ENCODE measurements at regions not wholly inside any gene's neighbourhood (a gene's known extent, or its start where the extent isn't known, plus 50 kb on each side); places are given as distances from the start of the nearest gene placed in this dataset.

DNA sequence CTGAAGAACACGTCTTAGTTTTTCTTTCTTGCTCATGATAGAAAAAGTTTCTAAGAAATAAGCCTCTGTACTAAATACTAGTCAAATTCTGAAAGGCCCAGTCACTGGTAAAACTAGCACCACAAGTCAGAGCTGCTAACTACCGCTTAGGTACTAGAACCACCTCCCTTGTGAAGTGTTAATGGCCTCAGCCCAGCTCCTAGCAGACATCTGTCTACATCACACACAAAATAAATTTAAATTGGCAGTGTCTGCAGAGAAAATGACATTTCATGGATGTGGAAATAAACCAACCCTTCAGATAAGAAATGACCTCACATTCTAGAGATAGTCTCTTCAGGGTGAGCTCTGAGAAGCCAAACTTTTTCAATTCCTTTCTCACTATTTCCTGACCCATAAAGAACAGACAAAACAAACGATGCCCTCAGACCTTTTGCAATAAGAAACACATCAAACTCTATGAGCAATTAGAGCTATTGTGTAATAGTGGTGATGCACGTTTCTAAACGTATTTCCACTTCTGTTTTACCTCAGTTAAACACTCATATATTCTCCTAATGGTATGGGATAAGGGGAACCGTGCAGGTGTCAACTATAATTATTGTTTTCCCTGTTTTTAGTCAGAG is 70.3 kb upstream of the DSG1 start:
- DNase-seq (ENCODE audit: low spot score), result no peak

- DNase-seq (ENCODE audit: low spot score), result peak; percentile 11
Observed at GRCh38 chr18:31248783-31249521, 69.0 kb upstream of the DSG1 start.

- DNase-seq (ENCODE audit: low spot score), result no peak
Observed at GRCh38 chr18:31250902-31251301, 67.1 kb upstream of the DSG1 start.

DNA sequence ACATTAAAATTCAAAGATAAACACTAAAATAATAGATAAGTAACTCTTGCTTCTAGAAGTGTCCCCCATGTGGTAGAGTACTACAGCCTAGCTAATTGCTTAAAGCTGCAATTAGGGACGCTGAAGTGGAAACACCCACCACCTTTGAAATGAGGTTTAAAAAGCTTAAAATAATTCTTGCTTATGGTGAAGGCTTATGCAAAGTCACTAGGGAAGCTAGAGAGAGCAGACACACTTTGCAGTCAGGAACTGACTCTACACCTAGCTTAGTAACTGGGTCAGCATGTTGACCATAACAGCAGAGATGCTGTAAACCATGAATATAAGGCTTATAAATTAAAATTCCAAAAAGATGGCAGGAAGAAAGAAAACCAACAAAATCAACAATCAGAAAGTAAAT is 65.4 kb upstream of the DSG1 start:
- DNase-seq (ENCODE audit: low spot score), result no peak

- DNase-seq (ENCODE audit: low spot score), result no peak
Observed at GRCh38 chr18:31255953-31256352, 62.0 kb upstream of the DSG1 start.

DNA sequence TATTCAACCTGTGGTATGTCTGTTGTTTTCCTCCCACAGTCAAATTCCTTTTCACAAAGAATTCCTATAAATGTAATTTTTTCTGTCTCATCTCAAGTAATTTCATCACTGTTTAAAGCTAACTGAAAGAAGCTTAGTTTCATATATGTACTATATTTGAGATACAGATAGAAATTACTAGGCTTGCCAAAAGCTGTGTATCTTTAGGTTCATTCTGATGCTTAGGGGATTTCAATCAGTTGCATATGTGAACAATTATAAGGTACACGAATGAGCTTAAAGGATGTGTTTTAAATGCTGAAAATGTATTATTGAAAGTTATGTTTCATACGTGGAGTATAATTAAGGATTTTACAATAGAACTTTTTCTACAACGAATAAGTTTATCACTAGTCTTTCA is 59.2 kb upstream of the DSG1 start:
- no peak for DNase-seq (ENCODE audit: low spot score)

GRCh38 chr18:31261792-31262582 is 56.0 kb upstream of the DSG1 start:
- DNase-seq (ENCODE audit: low spot score), result no peak

- no peak for DNase-seq (ENCODE audit: low spot score)
Observed at GRCh38 chr18:31267823-31268481, 50.0 kb upstream of the DSG1 start.
